SK-N-MC (cell line): ENCODE measurements at regions not wholly inside any gene's neighbourhood (a gene's known extent, or its start where the extent isn't known, plus 50 kb on each side); places are given as distances from the start of the nearest gene placed in this dataset.

ENCODE experiments used
- EZH2 ChIP-seq: fragments of 200-600 bp; sonication (generic); IDR thresholded peaks from one replicate; pipeline ENCODE4 v1.6.1; 2017; ENCODE audit warnings: antibody characterized with exemption
- FOXP2 ChIP-seq: optimal IDR thresholded peaks from 2 replicates; pipeline ENCODE3; 2011; ENCODE audit warnings: mild to moderate bottlenecking, moderate library complexity; ENCODE audit not compliant: insufficient read depth; ENCODE audit errors: extremely low read length, control extremely low read depth
- POLR2AphosphoS5 ChIP-seq: IDR thresholded peaks from 2 replicates; pipeline ENCODE4 v1.6.1; 2012; ENCODE audit warnings: mild to moderate bottlenecking, low read depth, low read length, borderline replicate concordance

GRCh38 chr4:15327311-15328298, 100.2 kb upstream of the C1QTNF7 start:
- TF ChIP-seq EZH2 (no peak), POLR2AphosphoS5 (no peak), FOXP2 (no peak)
